DOHH2 (cell line): ENCODE measurements at regions not wholly inside any gene's neighbourhood (a gene's known extent, or its start where the extent isn't known, plus 50 kb on each side); places are given as distances from the start of the nearest gene placed in this dataset.

Experiments
- H3F3A ChIP-seq: fragments of 200-600 bp; sonication (generic), shearing (Covaris generic); 2 replicates; pipeline ENCODE4 v1.6.0; 2016; ENCODE audit warnings: antibody characterized with exemption, mild to moderate bottlenecking; ENCODE audit not compliant: control insufficient read depth, insufficient read depth
- H3K27ac ChIP-seq: fragments of 200-600 bp; sonication (generic); 2 replicates; pipeline ENCODE4 v1.5.1; 2014; ENCODE audit warnings: low read depth, mild to moderate bottlenecking, low read length, moderate library complexity
- H3K27me3 ChIP-seq: fragments of 200-600 bp; sonication (generic); 2 replicates; pipeline ENCODE4 v1.6.1; 2014; ENCODE audit warnings: mild to moderate bottlenecking, low read length, mixed read lengths; ENCODE audit not compliant: control insufficient read depth
- H3K36me3 ChIP-seq: fragments of 200-600 bp; sonication (generic); 2 replicates; pipeline ENCODE4 v1.6.1; 2014; ENCODE audit warnings: mild to moderate bottlenecking, low read length, moderate library complexity, mixed read lengths; ENCODE audit not compliant: control insufficient read depth
- H3K4me1 ChIP-seq: fragments of 200-600 bp; sonication (generic); 2 replicates; pipeline ENCODE4 v1.6.1; 2014; ENCODE audit warnings: mild to moderate bottlenecking, low read length, mixed read lengths; ENCODE audit not compliant: control insufficient read depth
- H3K4me2 ChIP-seq: fragments of 200-600 bp; sonication (generic); 2 replicates; pipeline ENCODE4 v1.6.0; 2014; ENCODE audit warnings: mild to moderate bottlenecking, low read length, moderate library complexity
- H3K4me3 ChIP-seq: fragments of 200-600 bp; sonication (generic); 2 replicates; pipeline ENCODE4 v1.5.1; 2014; ENCODE audit warnings: mild to moderate bottlenecking, low read length, mixed read lengths
- H3K79me2 ChIP-seq: fragments of 200-600 bp; sonication (generic); 2 replicates; pipeline ENCODE4 v1.6.1; 2014; ENCODE audit warnings: mild to moderate bottlenecking, low read length, mixed read lengths; ENCODE audit not compliant: control insufficient read depth
- H3K9me2 ChIP-seq: fragments of 200-600 bp; sonication (generic); replicated peaks from 2 replicates; pipeline ENCODE4 v1.6.1; 2014; ENCODE audit warnings: mild to moderate bottlenecking, low read length, mixed read lengths; ENCODE audit not compliant: control insufficient read depth
- H3K9me3 ChIP-seq: fragments of 200-600 bp; sonication (generic); 2 replicates; pipeline ENCODE4 v1.6.1; 2014; ENCODE audit warnings: antibody characterized with exemption, low read length, mixed read lengths; ENCODE audit not compliant: control insufficient read depth, insufficient read depth
- H4K20me1 ChIP-seq: fragments of 200-600 bp; sonication (generic); 2 replicates; pipeline ENCODE4 v1.6.0; 2014; ENCODE audit warnings: low read depth, mild to moderate bottlenecking, antibody characterized with exemption, low read length, moderate library complexity; ENCODE audit not compliant: control insufficient read depth, insufficient read depth
- CTCF ChIP-seq: fragments of 200-600 bp; sonication (generic); IDR thresholded peaks from one replicate; pipeline ENCODE4 v1.5.1; 2014; ENCODE audit warnings: antibody characterized with exemption, mild to moderate bottlenecking, low read depth, low read length; ENCODE audit not compliant: poor library complexity, severe bottlenecking
- EZH2phosphoT487 ChIP-seq: fragments of 200-600 bp; sonication (generic); IDR thresholded peaks from 2 replicates; pipeline ENCODE4 v1.6.1; 2017; ENCODE audit warnings: borderline replicate concordance, mild to moderate bottlenecking, antibody characterized with exemption, low read length, moderate library complexity, mixed read lengths

GRCh38 chr4:170325599-170325998, 235.8 kb upstream of the AADAT start:
- H3K4me3 ChIP-seq: no peak overlapping the region
- no peak overlapping the region for H3K27ac ChIP-seq
- H3F3A ChIP-seq: no peaks in the 10 kb centered on the region
- H3K4me2 ChIP-seq: no peak overlapping the region
- no peaks in the 10 kb centered on the region for H3K27me3 ChIP-seq
- H3K79me2 ChIP-seq: no peaks in the 10 kb centered on the region
- no peak for TF ChIP-seq EZH2phosphoT487
- no peak for TF ChIP-seq CTCF
- H4K20me1 ChIP-seq: no peaks in the 10 kb centered on the region
- H3K36me3 ChIP-seq: no peaks in the 10 kb centered on the region
- no peaks in the 10 kb centered on the region for H3K9me2 ChIP-seq
- no peaks in the 10 kb centered on the region for H3K4me1 ChIP-seq
- H3K9me3 ChIP-seq: no peaks in the 10 kb centered on the region; the same call in 1 of the 2 replicates

DNA sequence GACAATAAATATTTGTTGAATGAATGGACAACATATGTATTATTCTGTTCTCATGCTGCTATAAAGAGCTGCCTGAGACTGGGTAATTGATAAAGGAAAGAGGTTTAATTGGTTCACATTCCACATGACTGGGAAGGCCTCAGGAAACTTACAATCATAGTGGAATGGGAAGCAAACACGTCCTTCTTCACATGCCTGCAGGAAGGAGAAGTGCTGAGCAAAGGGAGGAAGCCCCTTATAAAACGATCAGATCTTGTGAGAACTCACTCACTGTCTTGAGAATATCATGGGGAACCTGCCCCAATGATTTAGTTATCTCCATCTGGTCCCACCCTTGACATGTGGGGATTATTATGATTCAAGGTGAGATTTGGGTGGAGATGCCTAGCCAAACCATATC, 233.9 kb upstream of the AADAT start:
- TF ChIP-seq EZH2phosphoT487 (no peak), CTCF (no peak)
- H3K27me3 ChIP-seq: no peaks in the 10 kb centered on the region
- no peaks in the 10 kb centered on the region for H3K4me1 ChIP-seq

DNA sequence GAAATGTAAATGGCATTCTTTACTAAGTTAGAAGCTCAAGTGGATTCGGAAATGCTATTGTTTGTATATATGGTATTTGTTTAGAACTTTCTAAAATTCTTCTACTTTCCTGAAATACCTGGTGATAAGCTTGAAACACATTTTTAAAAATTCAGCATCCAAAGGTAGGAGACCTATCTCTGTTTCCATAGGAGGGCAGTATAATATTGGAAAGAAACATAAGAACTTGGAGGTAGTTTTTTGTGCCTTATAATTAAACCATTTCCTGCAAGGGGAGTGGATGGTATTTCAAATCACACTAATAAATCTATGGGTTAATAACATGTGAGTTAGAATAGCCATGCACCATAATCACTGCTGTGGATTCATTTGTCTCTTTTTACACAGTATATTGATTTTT, 217.4 kb upstream of the AADAT start:
- no peaks in the 10 kb centered on the region for H3K36me3 ChIP-seq
- no peaks in the 10 kb centered on the region for H4K20me1 ChIP-seq
- H3K4me1 ChIP-seq: no peaks in the 10 kb centered on the region
- no peaks in the 10 kb centered on the region for H3K9me3 ChIP-seq
- H3K27ac ChIP-seq: no peak overlapping the region
- no peaks in the 10 kb centered on the region for H3K79me2 ChIP-seq
- H3F3A ChIP-seq: no peaks in the 10 kb centered on the region
- no peak overlapping the region for H3K4me2 ChIP-seq
- H3K4me3 ChIP-seq: no peak overlapping the region
- H3K27me3 ChIP-seq: no peaks in the 10 kb centered on the region
- no peaks in the 10 kb centered on the region for H3K9me2 ChIP-seq
- no peak for TF ChIP-seq CTCF

More for the DNA sequence above, 233.9 kb upstream of the AADAT start:
- H3K9me2 ChIP-seq: no peaks in the 10 kb centered on the region
- H3K36me3 ChIP-seq: no peaks in the 10 kb centered on the region
- no peaks in the 10 kb centered on the region for H3F3A ChIP-seq
- H3K4me3 ChIP-seq: no peak overlapping the region
- H4K20me1 ChIP-seq: no peaks in the 10 kb centered on the region
- no peak overlapping the region for H3K27ac ChIP-seq
- no peaks in the 10 kb centered on the region; the same call in 1 of the 2 replicates for H3K9me3 ChIP-seq
- H3K79me2 ChIP-seq: no peaks in the 10 kb centered on the region
- H3K4me2 ChIP-seq: no peak overlapping the region

- Histone ChIP-seq H3K9me3 (no peaks in the 10 kb centered on the region), H3K4me3 (no peak overlapping the region), H3K79me2 (no peaks in the 10 kb centered on the region), H3K4me1 (no peaks in the 10 kb centered on the region), H3F3A (no peaks in the 10 kb centered on the region), H4K20me1 (no peaks in the 10 kb centered on the region), H3K9me2 (no peaks in the 10 kb centered on the region), H3K27ac (no peak overlapping the region), H3K27me3 (no peaks in the 10 kb centered on the region), H3K4me2 (no peak overlapping the region), H3K36me3 (no peaks in the 10 kb centered on the region)
- TF ChIP-seq CTCF: no peak
- TF ChIP-seq EZH2phosphoT487: no peak
Observed at GRCh38 chr4:170306208-170306607, 216.5 kb upstream of the AADAT start.
